Astrocyte (in vitro differentiated cells and primary cell): ENCODE measurements at regions not wholly inside any gene's neighbourhood (a gene's known extent, or its start where the extent isn't known, plus 50 kb on each side); places are given as distances from the start of the nearest gene placed in this dataset.

ENCODE experiments used
- EZH2 ChIP-seq: IDR thresholded peaks from 2 replicates; pipeline ENCODE4 v1.6.1; 2012; ENCODE audit warnings: mild to moderate bottlenecking, low read length, inconsistent platforms; ENCODE audit not compliant: insufficient read depth
- TF ChIP-seq, protein P1 (sequence below): IDR thresholded peaks from 2 replicates; pipeline ENCODE4 v1.5.1; 2011; ENCODE audit warnings: low read depth, mild to moderate bottlenecking, inconsistent platforms, low read length, moderate library complexity; ENCODE audit not compliant: insufficient read depth

DNA sequence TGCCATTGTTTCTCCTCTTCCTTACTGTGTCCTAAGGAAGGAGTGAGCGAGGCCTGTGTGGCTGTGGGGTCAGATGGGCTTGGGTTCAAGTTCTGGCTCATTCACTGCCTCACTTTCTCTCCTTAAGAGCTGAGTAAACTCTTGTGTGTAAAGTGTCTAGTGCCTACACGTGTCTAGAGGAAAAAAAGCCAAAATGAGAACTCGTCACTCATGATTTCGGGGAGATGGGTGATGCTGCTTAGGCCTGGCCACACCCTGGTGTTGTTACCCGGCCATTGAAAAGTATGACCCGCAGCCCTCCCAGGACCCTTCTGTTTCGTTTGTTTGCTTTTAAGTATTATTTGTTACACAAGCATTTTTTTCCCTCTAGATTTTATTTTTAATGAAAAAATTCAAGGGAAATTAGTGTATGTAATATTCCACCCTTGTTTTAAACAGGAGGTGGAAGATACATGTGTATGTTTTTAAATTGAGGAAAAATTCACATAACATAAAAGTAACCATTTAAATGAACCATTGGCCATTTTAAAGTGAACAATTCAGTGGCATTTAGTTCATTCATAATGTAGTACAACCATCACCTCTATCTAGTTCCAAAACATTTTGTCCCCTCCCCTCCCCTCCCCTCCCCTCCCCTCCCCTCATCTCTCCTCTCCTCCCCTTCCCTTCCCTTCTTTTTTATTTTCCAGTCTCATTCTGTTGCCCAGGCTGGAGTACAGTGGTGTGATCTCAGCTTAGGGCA is 71.0 kb downstream of the CEBPB start:
- TF ChIP-seq, protein P1, sequence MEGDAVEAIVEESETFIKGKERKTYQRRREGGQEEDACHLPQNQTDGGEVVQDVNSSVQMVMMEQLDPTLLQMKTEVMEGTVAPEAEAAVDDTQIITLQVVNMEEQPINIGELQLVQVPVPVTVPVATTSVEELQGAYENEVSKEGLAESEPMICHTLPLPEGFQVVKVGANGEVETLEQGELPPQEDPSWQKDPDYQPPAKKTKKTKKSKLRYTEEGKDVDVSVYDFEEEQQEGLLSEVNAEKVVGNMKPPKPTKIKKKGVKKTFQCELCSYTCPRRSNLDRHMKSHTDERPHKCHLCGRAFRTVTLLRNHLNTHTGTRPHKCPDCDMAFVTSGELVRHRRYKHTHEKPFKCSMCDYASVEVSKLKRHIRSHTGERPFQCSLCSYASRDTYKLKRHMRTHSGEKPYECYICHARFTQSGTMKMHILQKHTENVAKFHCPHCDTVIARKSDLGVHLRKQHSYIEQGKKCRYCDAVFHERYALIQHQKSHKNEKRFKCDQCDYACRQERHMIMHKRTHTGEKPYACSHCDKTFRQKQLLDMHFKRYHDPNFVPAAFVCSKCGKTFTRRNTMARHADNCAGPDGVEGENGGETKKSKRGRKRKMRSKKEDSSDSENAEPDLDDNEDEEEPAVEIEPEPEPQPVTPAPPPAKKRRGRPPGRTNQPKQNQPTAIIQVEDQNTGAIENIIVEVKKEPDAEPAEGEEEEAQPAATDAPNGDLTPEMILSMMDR = no peak
- TF ChIP-seq EZH2 = no peak
